GM18519 (cell line): ENCODE measurements at regions not wholly inside any gene's neighbourhood (a gene's known extent, or its start where the extent isn't known, plus 50 kb on each side); places are given as distances from the start of the nearest gene placed in this dataset.

Source experiments
- ATAC-seq: cut with Tn5 transposase; IDR thresholded peaks from one replicate; pipeline ENCODE4 v1.9.1; 2021; ENCODE audit warnings: mild to moderate bottlenecking, moderate library complexity; ENCODE audit not compliant: unreplicated experiment, low FRiP score

- ATAC-seq = no peak
These were observed 411.2 kb upstream of the SULF2 start for GRCh38 chr20:48196486-48196885.

GRCh38 chr20:48196001-48196400, 410.7 kb upstream of the SULF2 start:
- no peak for ATAC-seq

- ATAC-seq = no peak
These were observed 410.0 kb upstream of the SULF2 start for GRCh38 chr20:48195121-48195870.

GRCh38 chr20:48194583-48194982, 409.3 kb upstream of the SULF2 start:
- ATAC-seq = no peak

GRCh38 chr20:48193627-48194425, 408.5 kb upstream of the SULF2 start:
- ATAC-seq = no peak

- no peak for ATAC-seq
These were observed 406.8 kb upstream of the SULF2 start for GRCh38 chr20:48192109-48192508.

- no peak for ATAC-seq
These were observed 405.9 kb upstream of the SULF2 start for GRCh38 chr20:48191200-48191599.

- ATAC-seq = no peak
These were observed 405.5 kb upstream of the SULF2 start for GRCh38 chr20:48190757-48191156.

- ATAC-seq = no peak
These were observed 403.9 kb upstream of the SULF2 start for GRCh38 chr20:48189181-48189580.

- ATAC-seq = no peak
These were observed 402.6 kb upstream of the SULF2 start for GRCh38 chr20:48187851-48188250.

GRCh38 chr20:48186915-48187314, 401.6 kb upstream of the SULF2 start:
- ATAC-seq = no peak

- ATAC-seq = no peak
These were observed 401.2 kb upstream of the SULF2 start for GRCh38 chr20:48186447-48186846.

GRCh38 chr20:48184229-48184628, 398.9 kb upstream of the SULF2 start:
- no peak for ATAC-seq

- no peak for ATAC-seq
These were observed 396.1 kb upstream of the SULF2 start for GRCh38 chr20:48181261-48181935.

- ATAC-seq = no peak
These were observed 395.3 kb upstream of the SULF2 start for GRCh38 chr20:48180618-48181017.

GRCh38 chr20:48180024-48180423, 394.7 kb upstream of the SULF2 start:
- no peak for ATAC-seq

- no peak for ATAC-seq
These were observed 393.4 kb upstream of the SULF2 start for GRCh38 chr20:48178633-48179032.

GRCh38 chr20:48177058-48177457, 391.8 kb upstream of the SULF2 start:
- no peak for ATAC-seq

GRCh38 chr20:48176139-48176538, 390.9 kb upstream of the SULF2 start:
- ATAC-seq = no peak

- ATAC-seq = no peak
These were observed 390.0 kb upstream of the SULF2 start for GRCh38 chr20:48175261-48175660.

GRCh38 chr20:48172357-48172702, 387.0 kb upstream of the SULF2 start:
- no peak for ATAC-seq
